HL-60 (cell line): ENCODE measurements at regions not wholly inside any gene's neighbourhood (a gene's known extent, or its start where the extent isn't known, plus 50 kb on each side); places are given as distances from the start of the nearest gene placed in this dataset.

Source experiments
- GABPA ChIP-seq: IDR thresholded peaks from 2 replicates; pipeline ENCODE4 v1.6.1; 2012; ENCODE audit warnings: low read depth
- POLR2AphosphoS5 ChIP-seq: IDR thresholded peaks from 2 replicates; pipeline ENCODE4 v1.6.1; 2012; ENCODE audit warnings: low read depth
- SPI1 ChIP-seq: IDR thresholded peaks from 2 replicates; pipeline ENCODE4 v1.6.1; 2012; ENCODE audit warnings: low read depth, mild to moderate bottlenecking, borderline replicate concordance
- TF ChIP-seq, protein P1 (sequence below): IDR thresholded peaks from one replicate; pipeline ENCODE4 v1.5.1; 2011; ENCODE audit warnings: low read length, control low read depth, inconsistent platforms; ENCODE audit not compliant: insufficient read depth
- TF ChIP-seq, protein P2 (sequence below): IDR thresholded peaks from 2 replicates; pipeline ENCODE4 v1.6.1; 2012; ENCODE audit warnings: low read depth; ENCODE audit not compliant: insufficient replicate concordance

DNA sequence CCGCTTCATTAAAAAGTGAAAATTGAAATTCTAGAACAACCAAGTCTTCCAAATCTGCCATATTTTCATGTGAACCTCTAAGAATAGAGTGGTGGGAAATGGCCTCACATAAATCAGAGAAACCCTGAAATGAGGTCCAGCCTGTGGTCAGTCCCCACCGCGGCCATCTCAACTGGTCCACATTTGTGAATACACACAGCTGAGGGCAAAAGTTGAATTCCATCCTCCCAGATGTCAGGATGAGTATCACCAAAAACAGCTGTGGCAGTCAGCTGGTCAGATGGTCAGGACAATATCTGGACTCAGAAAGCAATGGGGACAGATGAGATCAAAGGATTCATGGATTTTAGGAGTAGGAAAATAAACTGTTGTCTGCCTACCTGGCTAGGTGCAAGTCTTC is 219.4 kb upstream of the NCKAP5 start:
- TF ChIP-seq, protein P1, sequence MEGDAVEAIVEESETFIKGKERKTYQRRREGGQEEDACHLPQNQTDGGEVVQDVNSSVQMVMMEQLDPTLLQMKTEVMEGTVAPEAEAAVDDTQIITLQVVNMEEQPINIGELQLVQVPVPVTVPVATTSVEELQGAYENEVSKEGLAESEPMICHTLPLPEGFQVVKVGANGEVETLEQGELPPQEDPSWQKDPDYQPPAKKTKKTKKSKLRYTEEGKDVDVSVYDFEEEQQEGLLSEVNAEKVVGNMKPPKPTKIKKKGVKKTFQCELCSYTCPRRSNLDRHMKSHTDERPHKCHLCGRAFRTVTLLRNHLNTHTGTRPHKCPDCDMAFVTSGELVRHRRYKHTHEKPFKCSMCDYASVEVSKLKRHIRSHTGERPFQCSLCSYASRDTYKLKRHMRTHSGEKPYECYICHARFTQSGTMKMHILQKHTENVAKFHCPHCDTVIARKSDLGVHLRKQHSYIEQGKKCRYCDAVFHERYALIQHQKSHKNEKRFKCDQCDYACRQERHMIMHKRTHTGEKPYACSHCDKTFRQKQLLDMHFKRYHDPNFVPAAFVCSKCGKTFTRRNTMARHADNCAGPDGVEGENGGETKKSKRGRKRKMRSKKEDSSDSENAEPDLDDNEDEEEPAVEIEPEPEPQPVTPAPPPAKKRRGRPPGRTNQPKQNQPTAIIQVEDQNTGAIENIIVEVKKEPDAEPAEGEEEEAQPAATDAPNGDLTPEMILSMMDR: no peak
- TF ChIP-seq POLR2AphosphoS5: no peak
- TF ChIP-seq, protein P2, sequence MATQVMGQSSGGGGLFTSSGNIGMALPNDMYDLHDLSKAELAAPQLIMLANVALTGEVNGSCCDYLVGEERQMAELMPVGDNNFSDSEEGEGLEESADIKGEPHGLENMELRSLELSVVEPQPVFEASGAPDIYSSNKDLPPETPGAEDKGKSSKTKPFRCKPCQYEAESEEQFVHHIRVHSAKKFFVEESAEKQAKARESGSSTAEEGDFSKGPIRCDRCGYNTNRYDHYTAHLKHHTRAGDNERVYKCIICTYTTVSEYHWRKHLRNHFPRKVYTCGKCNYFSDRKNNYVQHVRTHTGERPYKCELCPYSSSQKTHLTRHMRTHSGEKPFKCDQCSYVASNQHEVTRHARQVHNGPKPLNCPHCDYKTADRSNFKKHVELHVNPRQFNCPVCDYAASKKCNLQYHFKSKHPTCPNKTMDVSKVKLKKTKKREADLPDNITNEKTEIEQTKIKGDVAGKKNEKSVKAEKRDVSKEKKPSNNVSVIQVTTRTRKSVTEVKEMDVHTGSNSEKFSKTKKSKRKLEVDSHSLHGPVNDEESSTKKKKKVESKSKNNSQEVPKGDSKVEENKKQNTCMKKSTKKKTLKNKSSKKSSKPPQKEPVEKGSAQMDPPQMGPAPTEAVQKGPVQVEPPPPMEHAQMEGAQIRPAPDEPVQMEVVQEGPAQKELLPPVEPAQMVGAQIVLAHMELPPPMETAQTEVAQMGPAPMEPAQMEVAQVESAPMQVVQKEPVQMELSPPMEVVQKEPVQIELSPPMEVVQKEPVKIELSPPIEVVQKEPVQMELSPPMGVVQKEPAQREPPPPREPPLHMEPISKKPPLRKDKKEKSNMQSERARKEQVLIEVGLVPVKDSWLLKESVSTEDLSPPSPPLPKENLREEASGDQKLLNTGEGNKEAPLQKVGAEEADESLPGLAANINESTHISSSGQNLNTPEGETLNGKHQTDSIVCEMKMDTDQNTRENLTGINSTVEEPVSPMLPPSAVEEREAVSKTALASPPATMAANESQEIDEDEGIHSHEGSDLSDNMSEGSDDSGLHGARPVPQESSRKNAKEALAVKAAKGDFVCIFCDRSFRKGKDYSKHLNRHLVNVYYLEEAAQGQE: no peak
- TF ChIP-seq GABPA: no peak
- TF ChIP-seq SPI1: no peak
